ENCODE measurements at regions not wholly inside any gene's neighbourhood (a gene's known extent, or its start where the extent isn't known, plus 50 kb on each side); places are given as distances from the start of the nearest gene placed in this dataset.
"Not testable (repeated sequence)": the region's sequence is repeated elsewhere in the genome, so short reads cannot be mapped to it uniquely, and the experiment has no call there.

DNA sequence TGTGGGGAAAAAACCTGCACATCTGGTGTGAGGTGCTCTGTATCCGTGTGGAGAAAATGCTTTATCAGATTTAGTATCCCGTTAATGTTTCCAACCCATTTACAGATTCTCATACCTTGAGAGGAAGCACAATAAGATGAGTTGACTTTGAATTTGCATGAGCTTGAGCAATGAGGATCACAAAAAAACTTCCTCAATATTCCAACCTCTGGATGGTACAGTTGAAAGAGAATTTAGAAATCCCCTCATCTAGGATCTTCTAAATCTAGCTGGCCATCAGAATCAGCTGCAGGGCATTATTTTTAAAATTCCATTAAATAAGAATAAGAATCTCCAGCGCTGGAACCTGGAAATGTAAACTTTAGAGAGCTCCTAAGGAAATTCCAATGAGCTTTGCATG is 82.5 kb upstream of the NR5A2 start:
- Histone ChIP-seq H3K9me3 (no peaks in the 10 kb centered on the region), H3K27ac (no peak overlapping the region), H3K27me3 (no peaks in the 10 kb centered on the region), H3K4me1 (no peaks in the 10 kb centered on the region), H3K36me3 (no peaks in the 10 kb centered on the region), H3K4me3 (no peak overlapping the region)
- intact Hi-C loops (cut with DNase I): no loop called here
- DNase-seq: no peak
- TF ChIP-seq CTCF (IDR thresholded peaks at IDR 0.05) (no peak), POLR2A (IDR thresholded peaks at IDR 0.05) (no peak)
- WGBS, 2 donors: 74 to 84% methylated on average over 3 of the region's 3 CpGs

- H3K4me3 ChIP-seq: no peak overlapping the region
- no peak overlapping the region for H3K27ac ChIP-seq
- H3K9me3 ChIP-seq: no peaks in the 10 kb centered on the region
- H3K4me1 ChIP-seq: no peaks in the 10 kb centered on the region
- no peak for DNase-seq
- intact Hi-C loops (cut with DNase I): no loop called here
- H3K27me3 ChIP-seq: no peaks in the 10 kb centered on the region
- no peaks in the 10 kb centered on the region for H3K36me3 ChIP-seq
- 22 to 25% methylated on average over 1 of the region's 1 CpG for WGBS, 2 donors
- TF ChIP-seq CTCF (IDR thresholded peaks at IDR 0.05) (no peak), POLR2A (IDR thresholded peaks at IDR 0.05) (no peak)
Observed at GRCh38 chr1:199945591-199945990, 81.9 kb upstream of the NR5A2 start.

GRCh38 chr1:199946305-199947155 is 81.0 kb upstream of the NR5A2 start:
- intact Hi-C loops (cut with DNase I): no loop called here
- Histone ChIP-seq H3K4me1 (no peaks in the 10 kb centered on the region), H3K4me3 (no peak overlapping the region), H3K27ac (no peak overlapping the region), H3K9me3 (no peaks in the 10 kb centered on the region), H3K27me3 (no peaks in the 10 kb centered on the region), H3K36me3 (no peaks in the 10 kb centered on the region)
- TF ChIP-seq POLR2A (IDR thresholded peaks at IDR 0.05): no peak
- no peak for DNase-seq
- WGBS, 2 donors: 42 to 57% methylated on average over 7 of the region's 7 CpGs

- intact Hi-C loops (cut with DNase I): no loop called here
- no peak for DNase-seq
- 78 to 84% methylated on average over 5 of the region's 5 CpGs for WGBS, 2 donors
- no peak overlapping the region for H3K27ac ChIP-seq
- H3K9me3 ChIP-seq: no peaks in the 10 kb centered on the region
- H3K4me1 ChIP-seq: no peaks in the 10 kb centered on the region
- no peaks in the 10 kb centered on the region for H3K36me3 ChIP-seq
- H3K4me3 ChIP-seq: no peak overlapping the region
- no peaks in the 10 kb centered on the region for H3K27me3 ChIP-seq
- TF ChIP-seq POLR2A (IDR thresholded peaks at IDR 0.05) (no peak), CTCF (IDR thresholded peaks at IDR 0.05) (no peak)
Observed at GRCh38 chr1:199948587-199949280, 78.8 kb upstream of the NR5A2 start.

DNA sequence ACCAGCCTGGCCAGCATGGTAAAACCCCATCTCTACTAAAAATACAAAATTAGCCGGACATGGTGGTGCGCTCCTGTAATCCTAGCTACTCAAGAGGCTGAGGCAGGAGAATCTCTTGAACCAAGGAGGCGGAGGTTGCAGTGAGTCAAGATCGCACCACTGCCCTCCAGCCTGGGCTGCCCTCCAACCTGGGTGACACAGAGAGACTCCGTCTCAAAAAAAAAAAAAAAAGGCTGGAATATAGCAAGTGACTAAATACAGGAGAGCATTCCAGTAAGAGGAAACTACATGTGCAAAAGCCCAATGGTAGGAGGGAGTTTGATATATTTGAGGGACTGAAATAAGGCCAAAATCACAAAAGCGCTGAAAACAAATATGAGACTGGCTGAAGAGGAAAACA is 76.5 kb upstream of the NR5A2 start:
- H3K4me3 ChIP-seq; H3K36me3 ChIP-seq; H3K9me3 ChIP-seq; H3K27ac ChIP-seq; intact Hi-C loops (cut with DNase I); H3K27me3 ChIP-seq; DNase-seq; H3K4me1 ChIP-seq: not testable (repeated sequence)
- 79% methylated on average over 5 to 6 of the region's 6 CpGs for WGBS, 2 donors

DNA sequence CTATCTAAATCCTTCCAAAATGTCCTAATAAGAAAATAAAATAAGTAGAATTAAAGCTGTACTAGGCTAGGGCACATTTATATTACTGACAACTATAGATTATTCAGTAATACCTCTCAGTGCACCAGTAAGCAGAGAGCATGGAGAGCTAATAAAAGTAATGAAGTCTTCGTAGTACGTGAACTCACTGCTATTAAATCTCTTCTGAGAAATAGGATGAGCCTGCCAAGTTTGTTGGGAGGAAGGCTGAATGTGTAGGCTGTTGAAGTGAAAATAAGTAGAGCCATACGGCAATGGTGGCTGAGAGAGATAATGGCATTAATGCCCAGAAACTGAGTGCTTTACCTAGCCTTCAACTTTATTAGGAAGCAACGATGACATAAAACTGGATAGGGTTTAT is 73.9 kb upstream of the NR5A2 start:
- TF ChIP-seq CTCF (IDR thresholded peaks at IDR 0.05) (no peak), POLR2A (IDR thresholded peaks at IDR 0.05) (no peak)
- no peaks in the 10 kb centered on the region for H3K9me3 ChIP-seq
- no peak overlapping the region for H3K4me3 ChIP-seq
- 83 to 86% methylated on average over 4 of the region's 4 CpGs for WGBS, 2 donors
- H3K27me3 ChIP-seq: no peaks in the 10 kb centered on the region
- intact Hi-C loops (cut with DNase I): no loop called here
- no peak overlapping the region for H3K27ac ChIP-seq
- no peaks in the 10 kb centered on the region for H3K4me1 ChIP-seq
- H3K36me3 ChIP-seq: no peaks in the 10 kb centered on the region
- no peak for DNase-seq
